ENCODE measurements at regions not wholly inside any gene's neighbourhood (a gene's known extent, or its start where the extent isn't known, plus 50 kb on each side); places are given as distances from the start of the nearest gene placed in this dataset.

DNA sequence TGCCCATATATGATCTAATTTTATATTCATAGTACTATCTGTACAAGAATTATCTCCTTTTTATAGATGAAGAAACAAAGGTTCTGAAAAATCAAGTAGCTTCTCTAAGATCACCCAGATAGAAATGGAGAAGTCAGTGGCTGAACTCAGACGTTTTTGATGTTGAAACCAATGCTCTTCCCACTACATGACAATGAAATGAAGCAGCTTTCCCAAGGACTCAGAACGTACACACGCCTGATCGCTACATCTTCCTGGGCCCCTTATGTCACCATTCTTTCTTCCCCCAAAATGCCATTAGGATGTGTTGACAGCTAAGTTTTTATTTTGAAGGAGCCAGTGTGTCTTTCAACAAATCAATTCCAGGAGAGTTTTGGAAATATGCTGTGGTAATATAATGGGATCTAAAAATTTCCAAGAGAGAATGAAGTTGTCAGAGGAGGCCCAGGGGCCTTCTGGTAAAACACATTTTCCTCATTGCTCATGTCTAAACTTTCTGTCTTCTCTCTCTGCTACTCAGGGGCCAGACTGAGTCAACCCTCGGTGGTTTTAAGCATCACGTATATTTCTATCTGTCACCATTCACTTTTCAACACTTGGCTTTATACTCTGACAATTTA is 98.1 kb upstream of the COL21A1 start:
- DNase-seq: no peak

DNA sequence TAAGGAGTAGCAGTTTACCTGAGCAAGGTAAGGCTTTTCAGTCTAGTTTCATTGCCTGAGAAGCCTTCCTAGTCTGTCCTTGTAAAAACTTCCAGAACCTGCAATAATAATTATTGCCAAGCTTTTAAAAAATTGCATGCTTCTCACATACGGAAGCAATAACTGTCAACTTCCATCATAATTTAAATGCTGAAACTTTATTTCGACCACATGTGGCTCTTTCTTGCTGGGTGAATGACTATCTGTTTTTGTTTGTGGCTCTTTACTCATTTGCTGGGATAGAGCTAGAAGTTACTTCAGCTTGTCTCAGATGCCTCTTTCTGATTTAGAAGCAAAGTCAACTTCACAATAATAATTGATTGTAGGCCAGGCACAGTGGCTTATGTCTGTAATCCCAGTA is 95.9 kb upstream of the COL21A1 start:
- DNase-seq: no peak

DNA sequence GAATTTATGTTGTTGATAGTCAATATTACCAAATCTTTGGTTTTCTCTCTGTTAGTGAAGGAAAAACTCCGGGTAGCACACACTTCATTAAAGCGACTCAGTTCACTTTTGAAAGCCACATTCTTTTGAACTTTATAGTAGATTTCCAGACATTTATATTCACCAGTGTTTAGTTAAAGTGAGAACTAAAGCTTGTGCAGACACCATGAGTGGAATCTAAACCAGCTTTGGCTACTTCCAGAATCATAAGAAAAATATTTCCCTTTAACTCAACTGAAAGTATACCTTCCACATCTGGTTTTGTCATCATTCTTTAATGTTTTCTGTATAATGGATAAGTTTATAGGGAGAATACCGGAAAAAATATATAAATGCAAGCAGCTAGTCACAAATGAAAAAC is 92.1 kb upstream of the COL21A1 start:
- no peak for DNase-seq

DNA sequence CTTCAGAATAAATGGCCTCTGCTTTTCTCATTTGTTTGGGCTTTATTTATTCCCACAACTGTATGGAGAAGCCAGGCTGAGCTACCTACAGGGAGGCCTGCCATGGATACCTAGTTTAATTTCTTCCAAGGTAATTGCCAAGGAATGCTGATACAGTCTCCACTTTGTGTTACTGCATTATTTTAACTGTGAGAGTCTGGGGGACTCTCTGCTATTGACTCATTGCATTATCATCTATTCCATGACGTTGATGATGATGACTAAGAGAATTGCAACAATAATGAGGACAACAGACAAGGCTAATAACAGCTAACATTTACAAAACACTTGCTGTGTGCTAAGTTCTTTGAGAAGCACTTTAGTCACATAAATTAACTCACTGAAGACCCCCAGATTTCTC is 88.3 kb upstream of the COL21A1 start:
- no peak for DNase-seq

DNA sequence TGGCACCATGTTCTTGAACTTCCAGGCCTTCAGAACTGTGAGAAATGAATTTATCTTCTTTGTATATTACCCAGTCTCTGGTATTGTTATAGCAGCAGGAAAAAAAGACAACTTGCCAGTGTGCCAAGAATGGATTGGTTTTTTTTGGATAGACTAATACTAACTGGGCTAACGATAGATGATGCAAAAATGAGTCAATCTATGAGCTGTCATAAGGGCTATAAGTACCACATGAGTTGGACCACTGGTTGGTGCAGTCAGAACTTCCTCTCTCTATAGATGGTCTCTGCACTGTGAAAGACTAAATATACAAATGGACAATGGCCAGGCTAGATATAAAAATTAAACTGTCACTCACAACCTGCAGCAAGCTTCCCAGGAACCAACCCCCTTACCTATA is 87.6 kb upstream of the COL21A1 start:
- no peak for DNase-seq

DNA sequence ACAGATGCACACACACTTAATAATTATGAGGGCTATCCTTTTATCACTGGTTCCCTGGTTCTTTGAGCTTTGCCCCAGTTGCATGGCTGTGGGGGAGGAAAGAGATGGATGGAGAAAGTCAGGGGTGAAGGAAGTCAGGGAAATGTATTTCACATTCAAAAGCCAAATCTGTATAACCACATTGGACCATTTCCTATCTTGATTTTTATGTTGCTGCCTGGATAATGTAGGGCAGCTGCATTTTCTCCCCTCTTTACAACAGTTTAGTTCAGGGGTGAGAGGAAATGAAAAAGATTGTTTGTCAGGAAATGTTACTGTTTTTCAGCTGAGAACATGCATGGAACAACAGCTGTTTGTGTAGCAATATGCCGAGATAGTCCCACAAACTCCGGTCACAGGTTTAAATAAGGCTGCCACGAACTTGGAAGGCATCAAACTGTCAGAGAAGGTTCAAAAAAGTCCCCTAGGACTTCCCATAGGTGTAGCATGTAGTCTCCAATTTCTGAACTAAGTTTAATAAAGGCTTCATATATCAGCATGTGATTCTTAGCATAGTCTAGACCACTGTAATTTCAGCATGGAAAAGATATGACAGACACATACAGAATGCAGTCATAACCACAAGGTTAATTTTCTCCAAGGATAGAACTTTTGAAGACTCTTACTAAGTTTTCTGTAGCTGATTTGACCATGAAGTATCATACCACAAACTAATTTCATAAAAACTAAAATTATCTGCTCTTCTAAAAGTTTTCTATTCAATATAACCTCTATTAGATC is 82.1 kb upstream of the COL21A1 start:
- no peak for DNase-seq

DNA sequence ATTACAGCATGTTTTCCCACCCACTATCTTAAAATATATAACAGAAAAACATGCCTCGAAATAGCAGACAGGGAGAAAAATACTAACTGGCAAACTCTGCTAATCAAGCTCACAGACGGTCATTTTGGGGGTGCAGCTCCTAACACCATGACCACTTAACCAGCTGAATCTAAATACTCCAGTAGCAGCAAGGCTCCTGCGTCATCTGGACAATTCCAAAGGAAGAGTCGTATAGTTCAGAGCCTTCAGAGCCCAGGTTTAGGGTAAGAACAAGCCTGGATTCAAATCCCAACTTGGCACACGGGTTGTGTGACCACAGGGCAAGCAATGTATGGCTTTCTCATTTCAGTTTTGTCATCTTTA is 81.3 kb upstream of the COL21A1 start:
- DNase-seq: no peak

DNA sequence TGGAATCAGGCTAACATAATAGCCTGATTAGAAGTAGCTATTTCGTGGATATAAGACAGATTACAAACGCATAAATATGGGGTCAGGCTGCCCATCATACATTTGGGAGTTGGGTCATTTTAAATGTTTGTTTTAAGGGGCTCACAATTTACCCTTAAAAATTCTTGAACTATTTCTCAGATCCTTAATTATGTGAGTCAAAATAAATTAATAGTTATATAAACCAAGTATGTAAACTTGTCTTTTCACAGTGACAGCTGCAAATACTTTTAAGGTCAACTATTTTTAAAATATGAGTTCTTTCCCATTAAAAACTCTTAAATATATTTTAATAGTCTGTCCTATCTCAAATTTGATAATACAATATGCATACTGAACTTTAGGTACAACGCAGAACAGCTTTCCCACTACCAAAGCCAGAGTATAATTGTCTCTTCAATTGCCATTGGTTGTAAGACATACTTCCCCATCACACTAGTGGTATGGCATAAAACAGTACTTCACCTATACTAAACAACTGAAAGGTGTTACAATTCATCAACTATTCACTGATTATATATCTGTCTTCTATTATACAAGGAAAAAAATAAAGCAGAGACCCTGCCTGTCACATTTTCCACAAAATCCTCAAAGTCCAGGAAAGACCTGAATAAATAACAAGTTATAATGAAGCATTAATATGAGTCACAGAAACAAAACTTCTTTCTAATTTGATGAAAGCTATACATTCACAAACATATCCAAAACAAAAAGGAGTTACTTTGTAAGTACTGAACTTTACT is 80.8 kb upstream of the COL21A1 start:
- no peak for DNase-seq

DNA sequence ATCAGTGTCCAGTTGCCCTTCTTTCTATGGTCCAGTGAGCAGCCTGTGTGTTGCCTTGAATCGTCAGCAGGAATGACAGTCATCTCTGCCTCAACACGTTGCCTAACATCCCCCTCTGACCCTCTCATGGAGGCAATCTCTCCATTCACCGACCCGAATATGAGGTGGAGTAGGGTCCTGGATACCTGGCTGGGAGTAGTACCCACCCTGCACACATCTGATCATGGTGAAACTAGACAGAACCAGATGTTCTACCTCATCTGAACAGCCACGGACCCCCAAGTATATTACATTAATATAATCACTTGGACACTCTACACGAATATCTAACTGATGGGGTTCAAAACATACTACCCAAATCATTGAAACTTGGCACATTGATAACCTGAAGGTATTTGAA is 77.0 kb upstream of the COL21A1 start:
- no peak for DNase-seq

DNA sequence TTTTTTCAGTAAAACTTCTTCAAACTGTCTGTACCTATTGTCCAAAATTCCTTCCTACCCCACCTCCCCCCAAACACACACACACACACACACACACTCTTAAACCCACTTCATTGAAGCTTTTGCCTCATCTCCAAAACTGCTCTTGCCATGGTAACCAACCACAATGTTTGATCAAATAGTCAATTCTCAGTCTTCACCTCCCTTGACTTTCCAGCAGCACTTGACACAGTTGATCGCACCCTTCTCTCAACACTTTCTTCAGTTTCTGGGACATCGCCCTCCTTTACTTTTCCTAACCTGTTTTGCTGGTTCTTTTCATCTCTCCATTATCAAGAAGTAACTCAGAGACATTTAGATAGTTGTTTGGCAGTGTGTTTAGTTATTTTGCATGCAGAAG is 71.5 kb upstream of the COL21A1 start:
- no peak for DNase-seq

DNA sequence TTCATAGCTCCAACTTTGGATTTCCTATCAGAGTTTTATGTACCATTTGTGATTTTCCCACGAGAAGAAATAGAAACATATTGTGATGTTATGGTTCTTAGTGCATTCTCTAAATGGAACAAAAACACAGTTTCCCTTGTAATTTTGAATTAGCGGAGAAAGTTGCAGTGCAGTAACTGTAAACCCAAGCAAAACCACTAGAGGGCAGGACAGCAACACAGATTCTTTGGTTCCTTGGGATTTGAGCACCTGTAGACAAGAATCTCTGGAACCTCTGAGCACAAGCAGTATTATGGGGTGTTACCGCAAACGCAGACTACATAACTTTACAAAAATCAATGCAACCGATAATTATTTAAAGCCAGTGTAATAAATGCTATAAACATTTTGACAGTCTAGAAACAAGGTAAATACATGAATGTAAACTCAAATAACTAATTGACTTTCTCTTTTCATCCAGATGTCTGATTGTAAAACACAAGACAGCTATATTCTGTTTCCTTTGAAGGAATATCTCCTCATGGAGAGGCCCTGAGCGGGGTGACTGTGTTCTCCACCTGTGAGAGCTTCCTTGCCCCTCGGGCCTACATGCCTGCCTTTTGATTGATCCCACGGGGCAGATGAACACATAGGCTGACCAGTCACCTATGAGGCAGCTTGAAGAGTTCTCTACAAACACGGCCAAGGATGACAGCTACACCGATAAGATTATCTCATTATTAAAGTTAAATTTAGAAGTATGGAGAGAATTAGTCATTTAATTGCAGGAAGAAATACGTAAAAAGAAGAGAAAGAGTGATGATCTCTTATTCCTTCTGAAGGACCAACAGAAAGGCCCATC is 67.5 kb upstream of the COL21A1 start:
- DNase-seq: peak; percentile 25 to 54

DNA sequence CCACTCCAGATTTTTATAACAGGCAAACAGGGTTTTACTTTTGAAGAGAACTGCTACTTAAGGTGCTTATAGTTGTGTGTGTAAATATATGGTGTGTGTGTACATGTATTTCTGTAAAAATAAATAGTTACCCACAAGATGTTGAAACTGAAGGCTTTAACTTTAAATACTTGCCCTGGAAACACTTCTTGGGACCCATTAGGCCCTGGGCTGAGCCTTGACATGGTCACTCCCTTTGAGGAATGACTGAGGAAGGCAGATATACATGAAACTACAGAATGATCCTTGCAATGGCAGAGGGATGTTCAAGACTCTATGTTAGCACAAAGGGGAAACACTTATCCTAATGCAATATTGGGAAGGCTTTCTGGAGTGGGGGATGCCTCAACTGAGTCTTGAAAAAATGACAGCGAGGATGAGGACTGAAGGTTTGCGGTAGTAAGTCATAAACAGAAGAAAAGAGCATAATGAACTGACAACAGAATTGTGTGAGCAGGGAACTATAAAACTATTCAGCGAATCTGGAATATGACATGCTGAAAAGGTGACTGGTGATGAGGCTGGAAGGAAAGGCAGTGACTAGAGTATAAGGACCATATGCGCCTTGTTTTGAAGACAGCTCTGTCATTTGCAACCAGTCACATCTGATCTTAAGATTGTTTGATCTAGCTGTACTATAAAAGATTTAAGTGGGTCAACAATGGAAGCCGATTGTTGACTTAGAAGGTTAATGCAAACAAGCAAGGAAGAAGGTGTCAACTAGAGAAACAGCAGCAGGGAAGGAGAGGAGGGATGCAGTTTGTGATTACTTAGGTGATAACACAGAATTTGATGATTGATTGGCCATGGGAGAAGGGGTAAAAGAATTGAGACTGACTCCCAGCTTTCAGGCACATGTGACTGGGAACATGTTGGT is 64.4 kb upstream of the COL21A1 start:
- DNase-seq: no peak

DNA sequence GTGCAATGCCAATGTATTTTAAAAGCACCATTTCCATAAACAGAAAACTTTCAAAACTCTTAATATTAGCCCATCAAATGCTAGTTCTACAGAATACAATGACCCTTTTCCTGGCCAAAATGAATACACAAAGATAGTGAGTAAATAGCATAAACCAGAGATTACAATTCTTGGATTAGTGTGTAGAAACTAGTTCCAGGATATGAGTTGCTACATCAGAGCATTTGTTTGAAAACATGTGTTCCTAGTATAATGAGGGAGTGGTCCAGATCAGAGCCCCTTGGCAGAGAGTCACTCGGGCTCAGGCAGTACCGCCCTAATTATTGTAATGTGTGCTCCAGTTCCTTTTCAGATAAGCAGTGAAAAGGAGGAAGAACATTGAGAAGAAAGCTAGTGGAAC is 63.7 kb upstream of the COL21A1 start:
- no peak for DNase-seq

DNA sequence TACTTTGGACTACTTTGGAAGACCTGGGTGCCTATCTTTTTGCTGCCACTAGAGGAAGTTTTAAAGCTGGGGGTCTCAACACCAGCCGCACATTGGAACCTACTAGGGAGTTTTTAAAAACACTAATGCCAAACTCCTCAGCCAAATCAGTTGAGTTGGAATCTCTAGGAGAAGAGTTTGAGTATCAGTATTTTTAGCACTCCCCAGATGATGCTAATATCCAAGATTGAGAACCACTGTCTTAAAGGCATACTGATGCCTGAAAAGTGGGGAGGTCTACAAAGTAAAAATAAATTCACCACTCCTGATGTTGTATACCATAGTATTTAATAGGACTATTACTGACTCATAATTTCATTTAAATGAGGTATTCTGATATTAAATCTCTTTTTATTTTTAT is 62.9 kb upstream of the COL21A1 start:
- DNase-seq: no peak

DNA sequence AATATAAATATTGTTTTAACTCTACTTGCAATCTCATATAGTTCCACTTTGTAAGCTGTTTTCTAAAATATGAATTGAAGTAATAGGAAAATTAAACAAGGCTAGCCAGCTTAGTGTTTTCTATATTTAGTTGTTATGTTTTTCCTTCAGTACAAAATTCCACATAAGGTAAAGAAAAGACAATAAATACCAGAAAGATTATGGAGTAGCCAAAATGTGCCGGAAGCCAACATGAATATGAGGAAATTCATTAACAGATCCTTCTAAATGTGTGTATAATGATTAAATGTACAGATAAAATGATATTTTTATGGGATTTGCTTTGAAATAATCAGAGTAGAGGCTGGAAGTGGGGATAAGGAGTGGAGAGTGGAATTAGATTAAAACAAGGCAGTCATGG is 52.5 kb upstream of the COL21A1 start:
- DNase-seq: no peak

DNA sequence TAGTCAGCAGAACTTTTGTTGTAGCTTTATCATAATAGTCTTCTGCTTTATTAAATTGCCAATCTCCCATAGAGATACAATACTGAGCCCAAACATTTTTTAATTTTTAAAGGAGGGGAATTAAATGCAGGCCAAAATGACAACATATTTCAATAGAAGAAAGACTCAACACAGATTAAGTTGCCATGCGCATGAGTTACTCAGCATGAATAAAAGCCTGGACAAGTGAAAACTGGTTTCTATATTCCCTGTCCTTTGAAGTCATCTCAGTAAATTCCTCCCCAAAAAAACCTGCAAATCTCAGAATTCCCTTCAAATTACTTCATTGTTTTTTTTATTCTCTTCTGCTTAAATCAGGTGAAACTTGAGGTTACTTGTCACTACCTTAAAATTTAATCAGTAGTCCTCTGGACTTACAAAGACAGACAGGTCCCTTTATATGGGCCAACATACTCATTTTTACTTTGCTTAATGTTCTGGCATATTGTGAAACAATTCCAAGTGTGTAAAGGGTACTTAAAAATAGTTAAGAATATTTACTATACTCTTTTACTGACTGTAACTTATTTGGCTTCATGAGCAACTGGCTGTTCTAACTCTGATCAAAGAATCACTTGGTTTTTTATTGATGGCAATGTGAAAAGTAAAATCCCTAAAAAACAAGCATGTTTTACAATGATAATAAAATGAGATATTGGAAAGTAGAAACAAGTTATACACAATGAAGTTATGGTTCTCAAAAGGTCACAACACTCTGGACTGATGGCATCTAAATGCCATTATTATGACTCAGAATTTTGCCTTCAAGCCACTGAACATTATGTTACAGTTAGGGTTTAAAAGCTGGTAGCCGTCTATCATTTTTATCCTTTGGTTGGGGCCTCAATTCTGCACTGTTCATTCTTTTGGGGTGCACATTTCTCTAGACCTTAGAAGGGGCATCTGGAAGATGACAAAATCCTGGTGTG is 49.9 kb upstream of the COL21A1 start:
- no peak for DNase-seq
